H1 (cell line): ENCODE measurements at regions not wholly inside any gene's neighbourhood (a gene's known extent, or its start where the extent isn't known, plus 50 kb on each side); places are given as distances from the start of the nearest gene placed in this dataset.

Source experiments
- CTCF ChIA-PET: fragments of 300-600 bp; sonication (Branson Sonifier 250); formaldehyde crosslinking; loops from one replicate; lab custom pipeline; 2021; ENCODE audit not compliant: partially characterized antibody; lab: Charles Lee
- POLR2A ChIA-PET: fragments of 300-600 bp; sonication (Branson Sonifier 250); formaldehyde crosslinking; loops from one replicate; lab custom pipeline; 2021; ENCODE audit warnings: inconsistent platforms; ENCODE audit not compliant: partially characterized antibody; lab: Charles Lee
- DNase-seq, 2 experiments: peaks; one replicate each; pipeline versions ENCODE4 v3.0.0 to v3.0.0-alpha.2; 2010 to 2022; ENCODE audit warnings: low spot score in 2 of 2, low read depth in 1 of 2, mixed read lengths in 1 of 2
- FAIRE-seq: peaks from 2 replicates; lab custom pipeline; 2011; peaks lifted over from hg19 to GRCh38; lab: Jason Lieb, UNC
- H2AFZ ChIP-seq: 2 replicates; pipeline ENCODE4 v1.8.1; 2012; ENCODE audit warnings: low read length, inconsistent platforms
- H2AK5ac ChIP-seq: 2 replicates; pipeline ENCODE4 v1.6.1; 2013; ENCODE audit warnings: low read depth, low read length
- H2BK120ac ChIP-seq: replicated peaks from 2 replicates; pipeline ENCODE3; 2013; ENCODE audit warnings: low read depth, low read length, inconsistent platforms
- H2BK12ac ChIP-seq: 2 replicates; pipeline ENCODE4 v1.6.1; 2013; ENCODE audit warnings: low read depth, low read length
- H2BK15ac ChIP-seq: 2 replicates; pipeline ENCODE4 v1.6.1; 2013; ENCODE audit warnings: low read length
- H2BK20ac ChIP-seq: 2 replicates; pipeline ENCODE4 v1.6.1; 2013; ENCODE audit warnings: low read length
- H2BK5ac ChIP-seq: 2 replicates; pipeline ENCODE4 v1.6.1; 2013; ENCODE audit warnings: low read depth, low read length
- H3K14ac ChIP-seq: 2 replicates; pipeline ENCODE4 v1.6.1; 2013; ENCODE audit warnings: inconsistent platforms; ENCODE audit not compliant: insufficient read length
- H3K18ac ChIP-seq: 2 replicates; pipeline ENCODE4 v1.6.1; 2013; ENCODE audit warnings: low read length; ENCODE audit errors: extremely low read depth
- H3K23ac ChIP-seq: 2 replicates; pipeline ENCODE4 v1.6.1; 2013; ENCODE audit warnings: inconsistent platforms; ENCODE audit not compliant: insufficient read length
- H3K23me2 ChIP-seq: 2 replicates; pipeline ENCODE4 v1.6.1; 2013; ENCODE audit warnings: low read depth, low read length
- H3K27ac ChIP-seq: 2 replicates; pipeline ENCODE4 v1.6.1; 2011; ENCODE audit warnings: low read depth, low read length, inconsistent platforms
- H3K27me3 ChIP-seq, 4 experiments: replicated peaks in 1 of 4; 1 replicate in 1 of 4; 2 replicates in 3 of 4; pipeline versions ENCODE4 v1.6.1 to v1.8.1; 2011 to 2013; ENCODE audit warnings: low read length in 3 of 4, mild to moderate bottlenecking in 3 of 4, inconsistent platforms in 2 of 4, mixed read lengths in 2 of 4, moderate library complexity in 1 of 4; ENCODE audit not compliant: control insufficient read depth in 3 of 4, insufficient read depth in 3 of 4; ENCODE audit errors: extremely low read depth in 1 of 4
- H3K36me3 ChIP-seq, 4 experiments: 2 replicates each; pipeline versions ENCODE4 v1.6.1 to v1.8.1; 2011 to 2013; ENCODE audit warnings: mild to moderate bottlenecking in 4 of 4, low read length in 3 of 4, moderate library complexity in 2 of 4, control low read depth in 1 of 4, inconsistent platforms in 1 of 4; ENCODE audit not compliant: insufficient read depth in 4 of 4, control insufficient read depth in 2 of 4
- H3K4ac ChIP-seq: replicated peaks from 2 replicates; pipeline ENCODE3; 2013; ENCODE audit warnings: low read length, low read depth, mixed read lengths, inconsistent platforms; ENCODE audit not compliant: insufficient read length
- H3K4me1 ChIP-seq, 4 experiments: replicated peaks in 1 of 4; 1 replicate in 1 of 4; 2 replicates in 3 of 4; pipeline versions ENCODE4 v1.6.1 to v1.8.1; 2011 to 2013; ENCODE audit warnings: low read length in 3 of 4, inconsistent platforms in 2 of 4, mixed read lengths in 1 of 4; ENCODE audit not compliant: insufficient read depth in 4 of 4, control insufficient read depth in 3 of 4
- H3K4me2 ChIP-seq, 2 experiments: 2 replicates each; pipeline versions ENCODE4 v1.6.1 to v1.8.1; 2011 to 2013; ENCODE audit warnings: low read depth in 2 of 2, low read length in 2 of 2, control low read depth in 1 of 2, inconsistent platforms in 1 of 2, mild to moderate bottlenecking in 1 of 2; ENCODE audit not compliant: insufficient read depth in 1 of 2
- H3K4me3 ChIP-seq, 4 experiments: fragments of 200-600, 300-600 bp in 1 of 4; sonication (generic), shearing (Covaris generic), sonication (Bioruptor Twin) in 1 of 4; 2 replicates each; pipeline versions ENCODE4 v1.5.1 to v1.8.1; 2011 to 2016; ENCODE audit warnings: low read length in 4 of 4, low read depth in 3 of 4, control low read depth in 2 of 4, inconsistent platforms in 2 of 4, mild to moderate bottlenecking in 2 of 4, mixed read lengths in 1 of 4, moderate library complexity in 1 of 4; ENCODE audit not compliant: insufficient read depth in 2 of 4; ENCODE audit errors: extremely low read depth in 1 of 4
- H3K56ac ChIP-seq: replicated peaks from 2 replicates; pipeline ENCODE3; 2013; ENCODE audit warnings: low read depth, mild to moderate bottlenecking, mixed read lengths, low read length, inconsistent platforms; ENCODE audit not compliant: insufficient read length
- H3K79me1 ChIP-seq: 2 replicates; pipeline ENCODE4 v1.6.1; 2013; ENCODE audit warnings: low read depth, low read length, control low read depth
- H3K79me2 ChIP-seq, 2 experiments: 2 replicates each; pipeline versions ENCODE4 v1.6.1 to v1.8.1; 2012 to 2013; ENCODE audit warnings: low read length in 2 of 2, mild to moderate bottlenecking in 2 of 2, inconsistent platforms in 1 of 2; ENCODE audit not compliant: insufficient read depth in 2 of 2, control insufficient read depth in 1 of 2
- H3K9ac ChIP-seq, 4 experiments: replicated peaks in 1 of 4; 1 replicate in 1 of 4; 2 replicates in 3 of 4; pipeline versions ENCODE4 v1.6.1 to v1.8.1; 2011 to 2013; ENCODE audit warnings: low read depth in 3 of 4, low read length in 3 of 4, control low read depth in 2 of 4, mild to moderate bottlenecking in 2 of 4, moderate library complexity in 2 of 4, inconsistent platforms in 1 of 4; ENCODE audit errors: extremely low read depth in 1 of 4
- H3K9me3 ChIP-seq, 2 experiments: 2 replicates each; pipeline versions ENCODE4 v1.6.1 to v1.8.1; 2012 to 2013; ENCODE audit warnings: mild to moderate bottlenecking in 2 of 2, moderate library complexity in 2 of 2, control low read depth in 1 of 2, inconsistent platforms in 1 of 2, low read depth in 1 of 2, low read length in 1 of 2, mixed read lengths in 1 of 2; ENCODE audit not compliant: insufficient read depth in 2 of 2
- H4K20me1 ChIP-seq, 2 experiments: replicated peaks in 1 of 2; 2 replicates each; pipeline versions ENCODE3 to v1.8.1; 2011 to 2013; ENCODE audit warnings: inconsistent platforms in 2 of 2, low read length in 2 of 2, mild to moderate bottlenecking in 1 of 2; ENCODE audit not compliant: insufficient read depth in 2 of 2, control insufficient read depth in 1 of 2
- H4K5ac ChIP-seq: 2 replicates; pipeline ENCODE4 v1.6.1; 2013; ENCODE audit warnings: low read length, low read depth, mixed read lengths, inconsistent platforms; ENCODE audit not compliant: insufficient read length
- H4K8ac ChIP-seq: 2 replicates; pipeline ENCODE4 v1.8.0; 2013; ENCODE audit warnings: mild to moderate bottlenecking, moderate library complexity, low read length, inconsistent platforms; ENCODE audit not compliant: insufficient read depth; ENCODE audit errors: extremely low read depth
- H4K91ac ChIP-seq: replicated peaks from 2 replicates; pipeline ENCODE3; 2013; ENCODE audit warnings: low read length, mixed read lengths, inconsistent platforms; ENCODE audit not compliant: insufficient read length
- GABPA ChIP-seq: IDR thresholded peaks from 2 replicates; pipeline ENCODE4 v1.6.1; 2011; ENCODE audit warnings: mild to moderate bottlenecking, low read length, moderate library complexity, borderline replicate concordance; ENCODE audit not compliant: insufficient read depth
- WGBS, 2 experiments: shearing (Covaris generic) in 1 of 2; methylation state at CpG; one replicate each; pipeline versions ENCODE4 v1.1.6 to v1.1.7; 2013 to 2015; ENCODE audit warnings: low lambda C conversion rate in 2 of 2, mixed read lengths in 2 of 2, inconsistent platforms in 1 of 2, low coverage in 1 of 2, missing lambda C conversion rate in 1 of 2; ENCODE audit not compliant: insufficient replicate concordance in 2 of 2, insufficient coverage in 1 of 2, insufficient read length in 1 of 2; ENCODE audit errors: extremely low coverage in 1 of 2, missing lambda C conversion rate in 1 of 2; 5-methylcytosine and 5-hydroxymethylcytosine counted together

DNA sequence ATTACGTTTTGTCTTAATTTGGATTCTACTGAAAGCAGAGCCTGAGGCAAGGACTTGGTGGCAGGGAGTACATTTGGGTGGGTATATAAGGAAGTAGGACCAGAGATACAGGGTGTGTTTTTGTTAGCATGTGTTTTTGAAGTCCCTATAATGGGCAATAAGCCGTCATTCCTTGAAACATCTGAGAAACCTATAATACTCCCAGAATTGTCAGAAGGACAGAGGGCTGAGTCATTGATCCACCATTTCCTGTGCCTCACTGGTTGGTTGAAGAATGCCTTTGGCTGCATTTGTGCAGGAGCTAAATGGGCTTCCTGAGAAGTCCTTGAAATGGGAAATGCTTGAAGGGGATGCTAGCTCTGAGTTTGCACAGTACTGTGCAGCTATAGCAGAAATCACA, 281.8 kb upstream of the ZEB2 start:
- no peak overlapping the region for H2BK120ac ChIP-seq
- no peak overlapping the region for H2BK15ac ChIP-seq
- no peak overlapping the region for H3K4me2 ChIP-seq
- no peak overlapping the region for H3K18ac ChIP-seq
- no peaks in the 10 kb centered on the region for H3K4me1 ChIP-seq
- H4K5ac ChIP-seq = no peak overlapping the region
- peaks cover 0 to 1% (median 0%) of the 10 kb centered on the region in 4 experiments; a peak in 1 of 7 replicates for H3K27me3 ChIP-seq
- peak overlapping the region; percentile 20; the same call in 1 of the 2 replicates for H2AFZ ChIP-seq
- DNase-seq (no peak), FAIRE-seq (no peak)
- no peaks in the 10 kb centered on the region for H4K20me1 ChIP-seq
- H2BK12ac ChIP-seq = no peak overlapping the region
- H3K9ac ChIP-seq = no peak overlapping the region
- H4K8ac ChIP-seq = no peak overlapping the region
- H3K36me3 ChIP-seq = no peaks in the 10 kb centered on the region
- H3K4ac ChIP-seq = no peak overlapping the region
- H3K4me3 ChIP-seq = no peak overlapping the region
- POLR2A ChIA-PET = no interaction called here
- no peak overlapping the region for H3K27ac ChIP-seq
- no peaks in the 10 kb centered on the region for H3K9me3 ChIP-seq
- no peak overlapping the region for H2BK5ac ChIP-seq
- H3K56ac ChIP-seq = no peak overlapping the region
- no peak overlapping the region for H2AK5ac ChIP-seq
- no peak overlapping the region for H4K91ac ChIP-seq
- H2BK20ac ChIP-seq = no peak overlapping the region
- no peaks in the 10 kb centered on the region for H3K79me1 ChIP-seq
- TF ChIP-seq GABPA = no peak
- H3K79me2 ChIP-seq = no peaks in the 10 kb centered on the region
- no peak overlapping the region for H3K23ac ChIP-seq
- 90% methylated on average over 2 of the region's 2 CpGs; no CpG with 5 or more reads in 1 of the 2 experiments for WGBS, 2 experiments
- no peak overlapping the region for H3K14ac ChIP-seq
- no peaks in the 10 kb centered on the region for H3K23me2 ChIP-seq
- CTCF ChIA-PET = interaction anchor here (1.0 kb wide), 1 partner anchor 13 kb away, joined by 3 read pairs; no protein-coding TSS in a partner anchor
